HT-29 (cell line): ENCODE measurements at regions not wholly inside any gene's neighbourhood (a gene's known extent, or its start where the extent isn't known, plus 50 kb on each side); places are given as distances from the start of the nearest gene placed in this dataset.
A peak's percentile ranks its signal among the peaks of the same experiment; 100 is the strongest.
"Not testable (repeated sequence)": the region's sequence is repeated elsewhere in the genome, so short reads cannot be mapped to it uniquely, and the experiment has no call there.

Source experiments
- DNase-seq: peaks from one replicate; pipeline ENCODE4 v3.0.0-alpha.2; 2015; ENCODE audit warnings: low spot score

GRCh38 chr12:89156340-89156739 is 196.0 kb downstream of the DUSP6 start:
- no peak for DNase-seq

- no peak for DNase-seq
These were observed 196.5 kb downstream of the DUSP6 start for GRCh38 chr12:89155826-89156225.

- no peak for DNase-seq
These were observed 197.4 kb downstream of the DUSP6 start for GRCh38 chr12:89154743-89155499.

DNA sequence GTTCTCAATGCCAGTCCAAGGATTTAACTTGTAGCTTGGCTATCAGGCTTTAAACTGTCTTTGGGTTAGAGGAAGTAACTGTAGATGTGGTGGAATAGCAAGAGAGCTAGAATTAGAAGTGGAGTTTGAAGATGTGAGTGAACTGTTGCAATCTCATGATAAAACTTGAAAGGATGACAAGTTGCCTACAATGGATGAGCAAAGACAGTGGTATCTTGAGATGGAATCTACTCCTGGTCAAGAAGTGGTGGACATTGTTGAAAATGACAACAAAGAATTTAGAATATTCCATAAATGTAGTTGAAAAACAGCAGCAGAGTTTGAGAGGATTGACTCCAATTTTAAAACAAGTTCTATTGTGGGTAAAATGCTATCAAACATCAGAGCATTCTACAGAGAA is 199.0 kb downstream of the DUSP6 start:
- no peak for DNase-seq

DNA sequence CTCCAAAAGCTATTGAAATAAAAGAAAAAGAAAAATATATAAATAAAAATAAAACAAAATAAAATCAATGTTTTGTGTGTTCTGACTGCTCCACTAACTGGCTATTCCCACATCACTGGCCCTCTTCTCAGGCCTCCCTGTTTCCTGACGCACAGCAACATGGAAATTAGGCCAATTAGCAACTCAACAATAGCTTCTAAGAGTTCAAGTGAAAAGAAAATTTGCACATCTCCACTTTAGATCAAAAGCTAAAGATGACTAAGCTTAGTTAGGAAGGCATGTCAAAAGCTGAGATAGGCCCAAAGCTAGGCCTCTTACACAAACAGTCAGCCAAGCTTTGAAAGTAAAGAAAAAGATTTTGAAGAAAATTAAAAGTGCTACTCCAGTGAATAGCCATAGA is 200.8 kb downstream of the DUSP6 start:
- no peak for DNase-seq

- DNase-seq, result not testable (repeated sequence)
These were observed 201.5 kb downstream of the DUSP6 start for GRCh38 chr12:89150789-89151188.

- no peak for DNase-seq
These were observed 211.6 kb downstream of the DUSP6 start for GRCh38 chr12:89140602-89141238.

- no peak for DNase-seq
These were observed 212.2 kb downstream of the DUSP6 start for GRCh38 chr12:89140141-89140540.

DNA sequence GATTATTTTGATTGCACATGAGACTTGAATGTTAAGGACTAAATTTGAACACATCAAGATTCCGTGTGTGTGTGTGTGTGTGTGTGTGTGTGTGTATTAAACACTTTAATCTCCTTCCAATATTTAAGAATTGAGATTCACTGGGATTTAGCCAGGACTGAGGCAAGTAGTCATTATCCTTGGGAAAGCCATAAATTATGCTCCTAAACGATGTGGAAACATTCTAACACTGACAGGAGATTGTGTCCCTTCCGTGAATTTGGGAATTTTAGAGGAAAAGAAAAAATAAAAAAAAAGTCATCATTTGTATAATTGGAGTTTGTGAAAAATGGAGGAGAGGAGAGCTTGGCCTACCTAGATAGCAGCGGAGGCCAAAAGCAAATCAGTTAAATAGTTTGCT is 212.9 kb downstream of the DUSP6 start:
- DNase-seq, result no peak

- DNase-seq, result no peak
These were observed 214.1 kb downstream of the DUSP6 start for GRCh38 chr12:89138048-89138852.

DNA sequence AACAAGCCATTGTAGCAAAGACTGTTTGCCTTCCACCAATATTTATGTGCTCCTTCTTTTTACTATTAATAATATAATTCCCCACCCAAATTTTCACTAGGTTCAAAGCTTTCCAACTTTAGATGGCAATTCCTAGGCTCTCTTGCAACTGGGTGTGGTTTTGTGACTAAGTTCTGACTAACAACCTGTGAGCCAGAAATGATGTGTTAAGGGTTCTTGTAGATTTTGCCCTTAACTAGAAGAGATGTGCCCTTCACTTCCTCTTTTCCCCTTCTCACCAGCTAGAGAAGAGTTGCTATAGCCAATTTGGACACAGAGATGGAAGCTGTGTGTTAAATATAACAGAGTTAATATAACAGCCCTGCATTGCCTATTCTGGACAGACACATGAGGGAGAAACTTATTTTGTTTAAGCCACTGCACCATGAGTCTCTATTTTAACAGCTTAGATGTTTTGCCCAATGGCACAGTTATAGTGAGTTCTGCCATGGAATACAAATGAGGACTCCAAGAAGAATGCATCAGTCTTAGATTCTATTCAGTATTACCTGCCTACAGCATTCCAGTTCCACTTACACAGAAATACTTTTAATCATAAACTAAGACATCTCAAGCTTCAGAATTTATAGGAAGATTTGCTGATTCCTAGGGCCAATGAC is 216.2 kb downstream of the DUSP6 start:
- no peak for DNase-seq

GRCh38 chr12:89134213-89134770 is 218.0 kb downstream of the DUSP6 start:
- DNase-seq, result no peak

- no peak for DNase-seq
These were observed 223.0 kb downstream of the DUSP6 start for GRCh38 chr12:89129167-89129870.

DNA sequence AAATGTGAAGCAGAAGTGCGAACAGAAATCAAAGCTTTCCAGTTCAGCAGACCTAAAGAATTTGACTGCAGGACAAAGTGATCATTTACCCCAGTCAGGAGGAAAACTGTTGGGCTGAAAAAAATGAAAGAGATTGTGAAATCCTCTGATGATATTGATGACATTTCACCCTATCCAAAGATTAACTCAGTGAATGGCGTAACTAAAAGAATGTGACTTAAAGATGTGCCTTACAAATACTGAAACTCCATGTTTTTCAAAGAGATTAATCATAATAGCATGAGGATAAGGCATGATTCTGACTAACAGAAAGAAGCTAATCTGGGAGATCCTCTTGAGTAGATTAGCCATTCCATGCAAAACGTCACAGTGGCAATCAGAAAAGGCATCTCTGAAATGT is 225.6 kb downstream of the DUSP6 start:
- DNase-seq, result no peak

DNA sequence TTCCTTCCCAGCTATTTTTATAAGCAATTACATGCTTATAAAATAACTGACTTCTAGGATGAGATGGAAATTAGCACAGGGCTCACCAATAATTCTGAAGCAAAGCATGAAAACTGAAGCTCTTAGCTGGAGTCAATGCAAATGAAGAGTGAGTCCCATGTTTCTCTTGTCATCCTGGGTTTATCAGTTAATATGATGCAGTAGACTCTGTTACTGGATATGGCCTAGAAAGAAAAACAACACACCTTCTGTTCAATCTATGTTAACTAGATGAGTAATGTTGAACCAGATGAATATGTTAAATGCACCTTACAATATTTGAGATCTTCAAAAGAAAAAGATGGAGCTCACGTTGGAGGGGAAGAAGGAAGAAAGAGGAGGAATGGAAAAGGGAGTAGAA is 229.4 kb downstream of the DUSP6 start:
- DNase-seq, result no peak

DNA sequence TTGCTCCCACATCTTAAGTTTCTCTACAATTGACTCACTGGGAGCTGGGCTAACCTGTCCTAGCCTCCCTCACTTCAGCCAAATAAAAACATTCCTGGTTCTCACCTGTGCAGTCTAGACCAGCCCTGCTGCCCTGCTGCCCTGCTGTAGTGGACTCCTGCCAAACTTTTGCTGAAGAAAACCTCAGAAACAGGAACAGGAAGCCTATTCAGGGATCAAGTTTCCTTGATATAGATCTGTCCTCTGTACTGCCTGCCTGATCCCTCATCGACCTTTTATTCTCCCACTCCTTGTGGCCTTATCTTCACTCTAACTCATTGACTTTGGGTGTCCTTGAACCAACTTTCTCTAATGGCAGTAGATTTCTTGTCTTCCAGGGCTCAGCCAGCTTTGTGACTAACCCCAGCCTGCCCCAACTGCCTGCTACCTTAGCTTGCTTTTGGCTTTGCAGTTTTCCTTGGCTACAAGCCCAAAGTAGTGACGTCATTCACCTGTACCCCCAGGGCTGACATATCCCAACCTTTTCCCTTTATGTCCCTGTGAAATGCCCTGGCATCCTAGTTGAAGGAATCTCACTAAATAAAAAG is 234.8 kb downstream of the DUSP6 start:
- peak; percentile 80 for DNase-seq

DNA sequence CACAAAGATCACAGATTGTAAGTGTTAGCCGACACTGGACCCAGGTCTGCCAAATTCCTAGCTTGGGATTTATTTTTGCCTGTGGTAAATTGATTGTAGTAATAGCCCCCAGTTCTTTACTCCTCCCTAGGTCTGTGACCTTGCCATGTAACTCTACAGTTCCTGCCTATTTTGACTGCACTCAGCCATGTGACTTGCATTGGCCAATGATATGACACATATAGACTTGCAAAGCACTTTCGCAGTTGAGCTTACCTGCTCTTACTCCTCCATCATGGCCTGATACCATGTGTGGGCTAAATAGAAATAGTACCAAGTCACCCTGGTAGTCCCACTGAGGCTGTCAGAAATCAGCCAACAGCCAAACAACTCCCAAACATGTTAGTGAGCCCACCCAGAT is 240.3 kb downstream of the DUSP6 start:
- no peak for DNase-seq

DNA sequence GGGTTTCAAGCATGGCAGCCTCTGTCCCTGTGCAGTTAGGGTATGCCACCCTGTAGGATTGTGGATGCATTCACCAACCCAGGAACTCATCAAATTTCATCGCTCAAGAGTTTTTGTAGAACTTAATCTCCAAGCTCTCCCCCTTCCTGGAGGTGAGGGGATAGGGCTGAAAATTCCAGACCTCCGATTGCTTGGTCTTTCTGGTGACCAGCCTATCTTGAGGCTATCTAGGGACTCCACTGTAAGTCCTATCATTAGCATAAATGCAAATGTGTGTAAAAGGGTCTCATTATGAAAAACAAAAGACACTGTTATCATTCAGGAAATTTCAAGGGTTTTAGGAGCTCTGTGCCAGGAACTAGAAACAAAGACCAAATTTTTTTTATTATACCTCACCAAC is 244.0 kb downstream of the DUSP6 start:
- DNase-seq, result no peak

DNA sequence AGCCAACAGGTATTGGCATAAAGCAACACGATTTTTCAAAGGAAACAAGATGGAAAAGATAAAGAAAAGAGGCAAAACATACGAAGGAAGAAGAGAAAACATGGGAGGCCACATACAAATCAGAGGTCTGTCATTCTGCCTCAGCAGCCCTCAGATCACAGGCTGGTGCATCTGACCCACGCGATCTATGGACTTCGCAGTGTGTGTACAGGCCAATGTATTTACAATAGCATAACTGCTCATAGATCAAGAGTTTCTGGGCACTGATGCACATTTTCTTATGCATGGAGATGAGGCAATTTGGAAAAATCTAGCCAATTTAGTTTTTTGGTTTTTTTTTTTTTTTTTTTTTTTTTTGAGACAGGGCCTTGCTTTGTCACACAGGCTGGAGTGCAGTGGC is 245.4 kb downstream of the DUSP6 start:
- no peak for DNase-seq

GRCh38 chr12:89105243-89105642 is 247.1 kb downstream of the DUSP6 start:
- DNase-seq, result no peak

DNA sequence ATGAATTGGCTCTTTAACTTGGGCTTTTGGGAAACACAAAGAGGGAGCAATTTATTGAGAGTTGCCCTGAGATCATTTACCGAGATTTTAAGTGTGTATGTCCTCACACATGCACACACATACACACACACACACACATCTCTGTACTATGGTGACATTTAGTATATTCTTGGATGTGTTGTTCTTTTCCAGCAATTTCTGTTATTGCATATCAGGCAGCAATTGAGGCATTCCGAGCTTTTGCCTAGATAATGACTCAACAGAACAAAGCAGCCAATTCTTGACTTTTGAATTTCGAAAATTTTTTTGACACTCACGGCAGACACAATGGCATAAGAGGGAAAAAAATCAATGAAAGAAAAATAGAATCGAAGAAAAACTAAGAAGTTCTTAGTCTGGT is 248.5 kb downstream of the DUSP6 start:
- DNase-seq, result no peak
